ENCODE measurements at regions not wholly inside any gene's neighbourhood (a gene's known extent, or its start where the extent isn't known, plus 50 kb on each side); places are given as distances from the start of the nearest gene placed in this dataset.

- TF ChIP-seq JUNB (IDR thresholded peaks at IDR 0.05; ENCODE audit: unreplicated experiment) (no peak), ZNF114 (CRISPR knock-in tag; IDR thresholded peaks at IDR 0.05) (no peak), EZH2phosphoT487 (IDR thresholded peaks at IDR 0.05; ENCODE audit: unreplicated experiment) (no peak), ZNF331 (CRISPR knock-in tag; IDR thresholded peaks at IDR 0.05; ENCODE audit: low read depth) (no peak), CTCF (conservative IDR thresholded peaks at IDR 0.05; ENCODE audit: low read depth in 2 of 2) (no peak), STAT1 (IDR thresholded peaks at IDR 0.05; ENCODE audit: unreplicated experiment) (no peak)
These were observed 211.8 kb downstream of the LRRK2 start for GRCh38 chr12:40436564-40436963.

Data from GM23338 (cell line).